Mesothelial cell of epicardium (in vitro differentiated cells): ENCODE measurements at regions not wholly inside any gene's neighbourhood (a gene's known extent, or its start where the extent isn't known, plus 50 kb on each side); places are given as distances from the start of the nearest gene placed in this dataset.

Experiments
- DNase-seq, 2 experiments: peaks; one replicate each; pipeline ENCODE4 v3.0.0; 2021; ENCODE audit warnings: low spot score in 2 of 2; ENCODE audit not compliant: unreplicated experiment in 2 of 2
- H3K27ac Mint-ChIP-seq: 2 replicates; pipeline ENCODE4 v1.8.0; 2021; ENCODE audit warnings: mixed read lengths
- H3K27me3 Mint-ChIP-seq: 2 replicates; pipeline ENCODE4 v1.8.0; 2021; ENCODE audit warnings: low read depth, mixed read lengths
- H3K36me3 Mint-ChIP-seq: 2 replicates; pipeline ENCODE4 v1.8.0; 2021; ENCODE audit warnings: mixed read lengths
- H3K4me1 Mint-ChIP-seq: 2 replicates; pipeline ENCODE4 v1.8.0; 2021; ENCODE audit warnings: mixed read lengths
- H3K4me3 Mint-ChIP-seq: 2 replicates; pipeline ENCODE4 v1.8.0; 2021; ENCODE audit warnings: mild to moderate bottlenecking, moderate library complexity, mixed read lengths
- H3K9me3 Mint-ChIP-seq: 2 replicates; pipeline ENCODE4 v1.8.0; 2021; ENCODE audit warnings: mixed read lengths
- CTCF ChIP-seq: fragments of 200-600 bp; sonication (generic); IDR thresholded peaks from one replicate; pipeline ENCODE4 v1.5.0; 2021; ENCODE audit warnings: antibody characterized with exemption; ENCODE audit not compliant: unreplicated experiment

DNA sequence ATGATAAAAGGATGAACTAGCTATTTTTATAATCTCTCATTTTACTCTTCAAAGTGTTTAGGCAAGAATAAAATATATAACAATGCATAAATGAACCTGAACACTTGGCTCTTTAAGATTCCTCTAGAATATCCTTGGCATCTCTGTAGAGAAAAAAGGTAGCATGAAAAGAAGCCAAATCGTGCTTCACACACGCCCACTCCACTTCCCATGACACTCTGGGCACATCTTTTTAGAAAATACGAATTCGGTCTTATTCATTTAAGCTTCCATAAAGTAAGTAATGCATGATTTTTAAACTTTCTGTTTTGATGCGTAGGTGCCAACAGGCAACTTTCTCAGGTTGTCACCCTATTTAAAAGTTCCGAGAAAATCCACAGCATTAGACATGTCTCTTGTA, 73.6 kb upstream of the SORBS2 start:
- Mint-ChIP-seq H3K27me3 (no peaks in the 10 kb centered on the region), H3K4me1 (peaks cover 5% of the 10 kb centered on the region), H3K4me3 (no peak overlapping the region), H3K27ac (no peak overlapping the region), H3K36me3 (peaks cover 2% of the 10 kb centered on the region), H3K9me3 (peaks cover 12% of the 10 kb centered on the region)
- no peak for DNase-seq
- TF ChIP-seq CTCF: no peak

DNA sequence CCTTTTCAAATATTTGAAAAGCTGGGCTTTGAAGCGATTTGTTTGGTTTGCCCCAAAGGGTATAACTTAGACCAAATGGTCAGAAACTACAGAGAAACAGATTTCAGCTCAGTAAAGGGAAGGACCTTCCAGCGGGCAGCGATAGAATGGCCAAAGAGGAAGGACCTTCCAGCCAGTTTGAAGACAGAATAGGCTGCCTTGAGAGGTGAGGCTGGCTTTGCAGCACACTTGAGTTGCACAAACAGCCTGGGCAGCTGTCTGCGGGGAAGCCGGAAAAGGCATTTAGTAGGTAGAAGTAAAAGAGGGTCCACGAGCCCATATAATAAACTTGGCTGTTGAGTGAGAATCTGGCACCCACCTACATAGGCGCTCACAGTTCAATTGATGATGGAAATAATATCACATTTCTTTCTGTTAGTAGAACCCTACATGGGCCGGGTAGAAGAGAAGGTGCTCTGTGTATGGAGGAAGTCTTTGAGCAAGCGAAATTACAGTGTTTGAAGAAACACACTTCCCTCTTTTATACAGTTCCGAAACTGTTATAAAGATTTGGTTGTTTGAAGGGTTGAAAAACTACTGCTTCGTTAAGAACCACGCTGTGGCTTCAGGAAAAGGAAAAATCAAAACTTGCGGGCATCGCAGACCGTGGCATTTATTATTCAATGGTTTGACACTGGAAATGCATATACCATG, 75.0 kb upstream of the SORBS2 start:
- DNase-seq: no peak
- H3K9me3 Mint-ChIP-seq: peaks cover 10% of the 10 kb centered on the region
- peaks cover under 1% of the 10 kb centered on the region for H3K27me3 Mint-ChIP-seq
- no peak overlapping the region for H3K4me3 Mint-ChIP-seq
- no peak for TF ChIP-seq CTCF
- peaks cover 2% of the 10 kb centered on the region for H3K36me3 Mint-ChIP-seq
- no peak overlapping the region for H3K27ac Mint-ChIP-seq
- peaks cover 3% of the 10 kb centered on the region for H3K4me1 Mint-ChIP-seq

DNA sequence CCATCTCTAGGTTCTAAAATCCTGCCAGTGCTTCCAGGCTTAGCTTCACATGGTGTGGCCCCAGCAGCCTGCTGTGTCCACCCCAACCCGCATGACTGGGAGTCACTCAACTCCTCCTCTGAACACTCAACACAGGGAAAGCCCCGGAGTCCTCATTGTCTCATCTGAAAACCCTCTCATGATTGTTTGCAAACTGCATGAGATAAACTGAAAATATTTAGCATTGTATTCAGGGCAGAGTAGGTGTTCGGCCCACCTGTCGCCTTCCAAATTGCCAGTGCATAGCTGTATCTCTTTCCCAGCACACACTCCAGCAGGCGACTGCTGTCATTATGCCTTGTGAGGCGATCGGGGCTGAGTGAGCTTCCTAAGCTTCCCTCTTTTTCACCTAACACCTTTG, 76.7 kb upstream of the SORBS2 start:
- H3K36me3 Mint-ChIP-seq: peaks cover 8% of the 10 kb centered on the region
- TF ChIP-seq CTCF: no peak
- no peak overlapping the region for H3K27ac Mint-ChIP-seq
- DNase-seq: no peak
- H3K4me3 Mint-ChIP-seq: no peak overlapping the region
- peaks cover 2% of the 10 kb centered on the region for H3K27me3 Mint-ChIP-seq
- peaks cover 15% of the 10 kb centered on the region for H3K9me3 Mint-ChIP-seq
- H3K4me1 Mint-ChIP-seq: peaks cover 3% of the 10 kb centered on the region

DNA sequence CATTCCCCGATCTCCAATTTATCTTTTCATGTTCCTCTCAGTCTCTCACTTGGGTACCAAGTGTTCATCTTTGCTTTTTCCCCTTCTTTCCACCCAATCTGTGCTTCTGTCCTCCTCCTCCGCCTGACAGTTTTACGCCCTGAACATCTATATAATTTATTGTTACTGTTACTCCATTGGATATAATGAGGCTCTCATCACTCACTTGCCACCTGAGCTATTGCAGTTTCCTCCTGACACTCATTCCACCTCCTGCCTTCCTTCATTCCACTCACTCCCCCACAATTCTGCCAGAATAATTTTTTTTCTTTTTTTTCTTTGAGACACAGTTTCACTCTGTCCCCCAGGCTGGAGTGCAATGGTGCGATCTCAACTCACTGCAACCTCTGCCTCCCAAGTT, 77.6 kb upstream of the SORBS2 start:
- peaks cover 2% of the 10 kb centered on the region for H3K27me3 Mint-ChIP-seq
- no peak overlapping the region for H3K27ac Mint-ChIP-seq
- peaks cover 3% of the 10 kb centered on the region for H3K4me1 Mint-ChIP-seq
- no peak for DNase-seq
- peaks cover 15% of the 10 kb centered on the region for H3K9me3 Mint-ChIP-seq
- no peak overlapping the region for H3K4me3 Mint-ChIP-seq
- H3K36me3 Mint-ChIP-seq: peaks cover 8% of the 10 kb centered on the region
- no peak for TF ChIP-seq CTCF

DNA sequence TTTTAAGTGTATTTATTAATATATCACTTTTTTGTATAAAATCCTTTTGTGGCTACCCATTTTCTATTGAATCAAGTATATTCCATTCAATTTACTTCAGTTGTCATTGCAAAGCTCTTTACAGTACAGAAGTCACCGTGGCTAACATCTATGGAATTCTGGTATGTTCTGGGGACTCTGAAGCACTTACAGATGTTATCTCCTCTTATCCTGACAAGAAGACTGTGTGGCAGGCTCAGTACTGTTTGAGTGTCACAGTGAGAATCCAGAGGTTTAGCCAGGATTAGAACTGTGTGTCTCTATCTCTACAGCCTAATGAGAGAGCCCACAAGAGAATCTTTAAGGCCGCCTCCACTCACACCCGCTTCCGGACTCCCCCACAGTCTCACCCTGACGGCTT, 78.2 kb upstream of the SORBS2 start:
- H3K4me3 Mint-ChIP-seq: no peak overlapping the region
- peaks cover 15% of the 10 kb centered on the region for H3K9me3 Mint-ChIP-seq
- peaks cover 3% of the 10 kb centered on the region for H3K4me1 Mint-ChIP-seq
- peaks cover 3% of the 10 kb centered on the region for H3K27me3 Mint-ChIP-seq
- no peak for DNase-seq
- peaks cover 8% of the 10 kb centered on the region for H3K36me3 Mint-ChIP-seq
- no peak overlapping the region for H3K27ac Mint-ChIP-seq
- no peak for TF ChIP-seq CTCF

DNA sequence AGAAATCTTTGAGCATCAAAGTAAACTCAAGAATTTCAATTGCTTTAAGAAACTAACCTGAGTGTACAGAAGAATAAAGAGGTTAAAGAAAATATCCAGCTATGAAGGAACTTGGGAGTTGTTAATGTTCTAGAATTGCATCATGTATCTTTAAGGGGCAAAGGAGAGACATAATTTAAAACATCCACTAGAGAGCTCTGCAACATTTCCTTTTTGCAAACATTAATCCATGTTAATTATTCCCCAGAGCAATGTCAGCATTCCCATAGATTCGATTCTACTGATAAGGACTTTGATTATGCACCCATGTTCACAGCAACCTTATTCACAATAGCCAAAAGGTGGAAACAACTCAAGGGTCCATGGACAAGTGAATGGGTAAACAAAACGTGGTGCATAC, 80.2 kb upstream of the SORBS2 start:
- H3K9me3 Mint-ChIP-seq: peaks cover 15% of the 10 kb centered on the region
- no peak for TF ChIP-seq CTCF
- peaks cover 8% of the 10 kb centered on the region for H3K36me3 Mint-ChIP-seq
- H3K4me3 Mint-ChIP-seq: no peak overlapping the region
- H3K27me3 Mint-ChIP-seq: peaks cover 5% of the 10 kb centered on the region
- H3K4me1 Mint-ChIP-seq: peaks cover 9% of the 10 kb centered on the region
- H3K27ac Mint-ChIP-seq: no peak overlapping the region
- DNase-seq: no peak
